ENCODE measurements at regions not wholly inside any gene's neighbourhood (a gene's known extent, or its start where the extent isn't known, plus 50 kb on each side); places are given as distances from the start of the nearest gene placed in this dataset.

DNA sequence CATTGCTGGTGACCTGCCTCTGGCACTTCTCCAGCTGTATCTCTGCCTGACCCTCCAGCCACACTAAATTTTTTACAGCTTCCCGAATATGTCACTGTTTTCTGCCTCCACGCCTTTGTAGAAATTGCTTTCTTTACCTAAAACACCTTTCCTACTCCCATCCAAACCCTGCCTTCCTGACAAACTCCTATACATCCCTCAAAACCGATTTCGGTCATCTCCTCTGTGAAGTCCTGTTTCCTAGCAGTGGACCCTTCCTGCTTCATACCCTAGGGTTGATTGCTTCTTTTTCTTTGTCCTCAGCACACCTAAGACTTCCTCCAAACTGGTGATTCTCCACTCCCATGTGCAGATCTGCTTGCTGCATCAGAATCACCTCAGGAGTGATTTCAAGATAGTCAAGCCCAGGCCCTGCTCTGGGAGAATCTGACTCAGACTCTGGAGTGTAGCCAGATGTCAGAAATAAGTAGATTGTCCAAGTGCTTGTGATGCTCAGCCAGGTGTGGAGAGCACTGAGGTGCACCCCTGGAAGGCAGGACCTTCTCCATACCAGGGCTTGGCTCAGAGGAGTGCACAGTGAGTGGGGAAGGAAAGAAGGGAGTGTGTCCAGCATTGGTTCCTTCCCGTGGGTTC is 184.2 kb downstream of the COPRS start:
- no peaks in the 10 kb centered on the region for H3K9me3 ChIP-seq (ENCODE audit: control insufficient read depth in 1 of 2, low read length in 2 of 2)
- H3K27ac ChIP-seq (ENCODE audit: low read length) = no peak overlapping the region
- H3K27me3 ChIP-seq (ENCODE audit: low read depth, low read length) = no peaks in the 10 kb centered on the region
- no peaks in the 10 kb centered on the region for H3K4me1 ChIP-seq (ENCODE audit: control insufficient read depth in 1 of 2, insufficient read depth in 2 of 2, low read length in 2 of 2)
- H3K4me3 ChIP-seq (ENCODE audit: low read depth in 1 of 2, low read length in 2 of 2) = no peak overlapping the region
- no peaks in the 10 kb centered on the region for H3K36me3 ChIP-seq (ENCODE audit: control insufficient read depth in 1 of 2, insufficient read depth in 2 of 2, low read length in 2 of 2)

GRCh38 chr17:31674305-31674704 is 184.7 kb downstream of the COPRS start:
- no peak overlapping the region for H3K4me3 ChIP-seq (ENCODE audit: low read depth in 1 of 2, low read length in 2 of 2)
- no peaks in the 10 kb centered on the region for H3K27me3 ChIP-seq (ENCODE audit: low read depth, low read length)
- no peaks in the 10 kb centered on the region for H3K36me3 ChIP-seq (ENCODE audit: control insufficient read depth in 1 of 2, insufficient read depth in 2 of 2, low read length in 2 of 2)
- no peaks in the 10 kb centered on the region for H3K4me1 ChIP-seq (ENCODE audit: control insufficient read depth in 1 of 2, insufficient read depth in 2 of 2, low read length in 2 of 2)
- no peaks in the 10 kb centered on the region for H3K9me3 ChIP-seq (ENCODE audit: control insufficient read depth in 1 of 2, low read length in 2 of 2)
- H3K27ac ChIP-seq (ENCODE audit: low read length) = no peak overlapping the region

DNA sequence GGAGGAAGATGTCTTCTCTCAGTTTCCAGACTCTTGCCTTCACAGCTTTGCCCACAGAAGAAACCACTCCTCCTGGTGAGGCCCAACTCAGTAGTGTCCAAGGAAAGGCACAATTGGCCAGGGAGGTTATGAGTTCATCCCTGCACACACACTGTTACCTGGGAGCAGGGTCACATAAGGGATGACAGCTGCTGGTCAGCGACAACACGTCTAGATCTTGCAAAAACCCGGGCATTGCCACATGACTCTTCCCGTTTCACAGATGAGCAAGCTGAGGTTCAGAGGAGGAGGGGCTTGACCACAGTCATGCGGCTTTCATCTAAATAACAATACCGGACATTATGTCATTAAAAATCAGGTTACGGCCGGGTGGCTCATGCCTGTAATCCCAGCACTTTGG is 186.0 kb downstream of the COPRS start:
- Histone ChIP-seq H3K4me1 (ENCODE audit: control insufficient read depth in 1 of 2, insufficient read depth in 2 of 2, low read length in 2 of 2) (no peaks in the 10 kb centered on the region), H3K9me3 (ENCODE audit: control insufficient read depth in 1 of 2, low read length in 2 of 2) (no peaks in the 10 kb centered on the region), H3K27me3 (ENCODE audit: low read depth, low read length) (no peaks in the 10 kb centered on the region), H3K36me3 (ENCODE audit: control insufficient read depth in 1 of 2, insufficient read depth in 2 of 2, low read length in 2 of 2) (no peaks in the 10 kb centered on the region), H3K4me3 (ENCODE audit: low read depth in 1 of 2, low read length in 2 of 2) (no peak overlapping the region), H3K27ac (ENCODE audit: low read length) (no peak overlapping the region)

DNA sequence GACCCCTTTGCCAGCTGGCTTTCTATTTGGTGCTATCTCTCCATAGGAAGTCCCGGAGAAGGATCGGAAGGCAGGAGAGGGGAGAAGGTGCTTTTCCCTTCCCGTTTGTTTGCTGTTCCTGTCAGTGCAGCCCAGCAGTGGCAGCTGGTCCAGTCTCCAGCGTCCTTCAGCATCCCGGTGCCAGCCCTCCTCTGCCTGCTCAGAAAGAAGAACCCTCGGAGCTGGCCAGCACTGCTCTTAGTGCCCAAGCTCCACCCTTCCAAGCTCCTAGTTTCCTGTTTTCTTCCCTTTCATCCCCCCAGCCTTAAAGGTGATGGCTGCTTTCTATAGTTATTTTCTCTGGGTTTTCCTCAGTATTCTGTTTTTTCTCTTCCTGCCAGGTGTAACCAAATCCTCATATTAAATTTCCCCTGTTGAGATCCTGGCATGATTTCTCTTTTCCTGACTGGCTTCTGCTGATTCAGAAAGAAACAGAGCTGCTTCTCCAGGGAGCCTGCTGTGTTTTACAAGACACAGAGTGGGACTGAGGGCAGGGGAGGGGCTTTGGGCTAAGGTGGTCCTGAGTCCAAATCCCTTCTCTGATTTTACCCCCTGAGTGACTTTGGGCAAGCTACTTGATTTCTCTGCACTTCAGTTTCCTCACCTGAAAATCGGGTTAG is 186.8 kb downstream of the COPRS start:
- no peaks in the 10 kb centered on the region for H3K4me1 ChIP-seq (ENCODE audit: control insufficient read depth in 1 of 2, insufficient read depth in 2 of 2, low read length in 2 of 2)
- no peaks in the 10 kb centered on the region for H3K9me3 ChIP-seq (ENCODE audit: control insufficient read depth in 1 of 2, low read length in 2 of 2)
- H3K27ac ChIP-seq (ENCODE audit: low read length) = no peak overlapping the region
- H3K36me3 ChIP-seq (ENCODE audit: control insufficient read depth in 1 of 2, insufficient read depth in 2 of 2, low read length in 2 of 2) = no peaks in the 10 kb centered on the region
- no peaks in the 10 kb centered on the region for H3K27me3 ChIP-seq (ENCODE audit: low read depth, low read length)
- no peak overlapping the region for H3K4me3 ChIP-seq (ENCODE audit: low read depth in 1 of 2, low read length in 2 of 2)

DNA sequence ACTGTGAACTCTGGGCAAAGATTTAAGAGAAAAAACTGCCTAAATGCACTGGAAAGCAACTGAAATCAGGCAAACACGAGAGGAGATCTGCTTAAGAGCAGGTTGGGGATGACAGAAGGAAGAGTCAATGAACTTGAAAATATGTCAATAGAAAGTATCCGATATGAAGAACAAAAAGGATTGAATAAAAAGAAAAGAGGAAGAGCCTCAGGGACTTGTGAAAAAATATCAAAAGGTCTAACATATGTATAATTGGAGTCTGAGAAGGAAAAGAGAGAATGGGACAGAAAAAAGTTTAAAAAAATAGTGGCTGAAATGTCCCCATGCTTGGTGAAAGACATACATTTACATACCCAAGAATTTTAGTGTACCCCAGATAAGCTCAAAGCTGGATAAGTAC is 195.5 kb downstream of the COPRS start:
- Histone ChIP-seq H3K4me1 (ENCODE audit: control insufficient read depth in 1 of 2, insufficient read depth in 2 of 2, low read length in 2 of 2) (no peaks in the 10 kb centered on the region), H3K36me3 (ENCODE audit: control insufficient read depth in 1 of 2, insufficient read depth in 2 of 2, low read length in 2 of 2) (no peaks in the 10 kb centered on the region), H3K4me3 (ENCODE audit: low read depth in 1 of 2, low read length in 2 of 2) (peak overlapping the region in 1 of 2 donors; percentile 32), H3K9me3 (ENCODE audit: control insufficient read depth in 1 of 2, low read length in 2 of 2) (peaks cover 11 to 20% of the 10 kb centered on the region in 2 donors), H3K27me3 (ENCODE audit: low read depth, low read length) (no peaks in the 10 kb centered on the region), H3K27ac (ENCODE audit: low read length) (no peak overlapping the region)

DNA sequence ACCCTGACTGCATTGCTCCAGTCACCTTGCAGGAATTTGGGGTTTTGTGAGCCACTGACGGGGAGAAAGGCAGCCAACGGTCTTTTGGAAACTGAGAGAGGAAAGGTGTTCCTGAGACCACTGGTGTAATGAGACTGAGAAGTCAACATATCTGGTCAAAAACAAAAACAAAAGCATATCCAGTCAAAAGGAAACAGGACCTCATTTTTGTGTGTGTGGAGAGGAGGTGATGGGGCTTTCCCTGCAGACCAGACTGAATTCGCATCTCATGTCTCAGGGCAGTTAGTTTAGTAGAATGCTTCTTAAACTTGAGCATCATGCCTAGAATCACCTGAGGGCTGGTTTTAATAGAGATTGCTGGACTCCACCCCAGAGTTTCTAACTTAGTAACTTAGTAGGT is 198.4 kb downstream of the COPRS start:
- no peak overlapping the region for H3K4me3 ChIP-seq (ENCODE audit: low read depth in 1 of 2, low read length in 2 of 2)
- H3K27me3 ChIP-seq (ENCODE audit: low read depth, low read length) = no peaks in the 10 kb centered on the region
- no peak overlapping the region for H3K27ac ChIP-seq (ENCODE audit: low read length)
- H3K9me3 ChIP-seq (ENCODE audit: control insufficient read depth in 1 of 2, low read length in 2 of 2) = peaks cover 11 to 16% of the 10 kb centered on the region in 2 donors
- no peaks in the 10 kb centered on the region for H3K36me3 ChIP-seq (ENCODE audit: control insufficient read depth in 1 of 2, insufficient read depth in 2 of 2, low read length in 2 of 2)
- H3K4me1 ChIP-seq (ENCODE audit: control insufficient read depth in 1 of 2, insufficient read depth in 2 of 2, low read length in 2 of 2) = no peaks in the 10 kb centered on the region

DNA sequence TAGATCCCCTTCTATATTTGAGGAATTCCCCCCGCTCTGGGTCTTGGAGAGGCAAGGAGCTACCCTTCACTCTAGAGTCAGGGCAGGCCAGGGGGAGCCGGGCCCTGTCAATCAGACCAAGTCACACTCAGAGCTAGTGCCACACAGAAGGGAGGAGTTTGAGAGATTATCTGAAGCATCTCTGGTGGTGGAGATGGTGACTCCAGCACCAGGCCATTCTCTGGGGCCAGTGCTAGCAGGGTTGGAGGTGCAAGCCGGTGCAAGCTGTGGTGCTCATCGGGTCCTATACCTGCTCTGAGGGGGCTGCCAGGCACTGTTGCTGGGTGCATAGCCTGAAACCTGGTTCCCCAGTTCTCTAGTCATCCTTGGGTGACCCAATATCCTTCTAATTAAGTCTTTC is 201.2 kb downstream of the COPRS start:
- Histone ChIP-seq H3K4me1 (ENCODE audit: control insufficient read depth in 1 of 2, insufficient read depth in 2 of 2, low read length in 2 of 2) (no peaks in the 10 kb centered on the region), H3K36me3 (ENCODE audit: control insufficient read depth in 1 of 2, insufficient read depth in 2 of 2, low read length in 2 of 2) (no peaks in the 10 kb centered on the region), H3K4me3 (ENCODE audit: low read depth in 1 of 2, low read length in 2 of 2) (no peak overlapping the region), H3K27ac (ENCODE audit: low read length) (no peak overlapping the region), H3K27me3 (ENCODE audit: low read depth, low read length) (no peaks in the 10 kb centered on the region), H3K9me3 (ENCODE audit: control insufficient read depth in 1 of 2, low read length in 2 of 2) (peaks cover 1 to 3% of the 10 kb centered on the region in 2 donors)

GRCh38 chr17:31654936-31655335 is 204.1 kb downstream of the COPRS start:
- no peaks in the 10 kb centered on the region for H3K9me3 ChIP-seq (ENCODE audit: control insufficient read depth in 1 of 2, low read length in 2 of 2)
- H3K36me3 ChIP-seq (ENCODE audit: control insufficient read depth in 1 of 2, insufficient read depth in 2 of 2, low read length in 2 of 2) = no peaks in the 10 kb centered on the region
- H3K4me1 ChIP-seq (ENCODE audit: control insufficient read depth in 1 of 2, insufficient read depth in 2 of 2, low read length in 2 of 2) = peaks cover 0 to 7% of the 10 kb centered on the region in 2 donors
- H3K27ac ChIP-seq (ENCODE audit: low read length) = no peak overlapping the region
- no peaks in the 10 kb centered on the region for H3K27me3 ChIP-seq (ENCODE audit: low read depth, low read length)
- H3K4me3 ChIP-seq (ENCODE audit: low read depth in 1 of 2, low read length in 2 of 2) = no peak overlapping the region

GRCh38 chr17:31653691-31654090 is 205.4 kb downstream of the COPRS start:
- Histone ChIP-seq H3K36me3 (ENCODE audit: control insufficient read depth in 1 of 2, insufficient read depth in 2 of 2, low read length in 2 of 2) (no peaks in the 10 kb centered on the region), H3K4me3 (ENCODE audit: low read depth in 1 of 2, low read length in 2 of 2) (no peak overlapping the region), H3K4me1 (ENCODE audit: control insufficient read depth in 1 of 2, insufficient read depth in 2 of 2, low read length in 2 of 2) (peaks cover 0 to 7% of the 10 kb centered on the region in 2 donors), H3K27ac (ENCODE audit: low read length) (no peak overlapping the region), H3K27me3 (ENCODE audit: low read depth, low read length) (no peaks in the 10 kb centered on the region), H3K9me3 (ENCODE audit: control insufficient read depth in 1 of 2, low read length in 2 of 2) (no peaks in the 10 kb centered on the region)

DNA sequence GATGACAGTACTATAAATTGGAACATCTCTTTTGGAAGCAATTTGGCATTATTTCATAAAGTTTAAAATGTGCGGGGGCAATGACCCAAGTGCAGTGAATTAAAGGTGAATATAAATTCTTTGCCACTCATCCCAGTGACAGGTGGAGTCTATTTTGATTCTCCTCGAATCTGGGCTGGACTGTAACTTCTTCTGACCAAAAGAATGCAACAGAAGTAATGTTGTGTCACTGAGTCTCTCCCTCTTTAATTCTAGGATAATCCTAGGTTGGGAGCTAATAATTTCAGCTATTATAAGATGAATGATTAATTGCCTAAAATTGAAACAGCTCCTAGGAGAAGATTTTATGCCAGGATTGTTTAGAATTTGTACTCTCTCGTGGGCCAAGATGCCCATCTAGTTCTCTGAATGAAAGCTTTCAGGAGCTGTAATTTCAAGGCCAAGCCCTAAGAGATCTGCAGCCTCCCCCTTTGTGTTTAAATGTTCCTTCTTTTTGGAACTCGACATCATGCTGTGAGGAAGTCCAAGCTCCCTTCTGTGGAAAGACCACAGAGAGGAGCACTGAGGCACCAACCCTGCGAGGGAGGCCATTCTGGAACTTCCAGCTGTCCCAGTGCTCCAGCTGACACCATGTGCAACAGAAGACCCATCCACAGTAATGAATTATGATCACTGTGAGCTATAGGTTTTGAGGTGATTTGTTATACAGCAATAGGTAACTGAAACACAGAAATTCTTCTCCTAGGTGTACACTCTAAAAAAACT is 208.1 kb downstream of the COPRS start:
- H3K4me3 ChIP-seq (ENCODE audit: low read depth in 1 of 2, low read length in 2 of 2) = no peak overlapping the region
- no peaks in the 10 kb centered on the region for H3K36me3 ChIP-seq (ENCODE audit: control insufficient read depth in 1 of 2, insufficient read depth in 2 of 2, low read length in 2 of 2)
- peaks cover 0 to 8% of the 10 kb centered on the region in 2 donors for H3K9me3 ChIP-seq (ENCODE audit: control insufficient read depth in 1 of 2, low read length in 2 of 2)

GRCh38 chr17:31649302-31649701 is 209.7 kb downstream of the COPRS start:
- H3K27ac ChIP-seq (ENCODE audit: low read length) = no peak overlapping the region
- peaks cover 0 to 7% of the 10 kb centered on the region in 2 donors for H3K4me1 ChIP-seq (ENCODE audit: control insufficient read depth in 1 of 2, insufficient read depth in 2 of 2, low read length in 2 of 2)
- peaks cover 0 to 15% of the 10 kb centered on the region in 2 donors for H3K9me3 ChIP-seq (ENCODE audit: control insufficient read depth in 1 of 2, low read length in 2 of 2)
- H3K27me3 ChIP-seq (ENCODE audit: low read depth, low read length) = no peaks in the 10 kb centered on the region
- no peaks in the 10 kb centered on the region for H3K36me3 ChIP-seq (ENCODE audit: control insufficient read depth in 1 of 2, insufficient read depth in 2 of 2, low read length in 2 of 2)
- H3K4me3 ChIP-seq (ENCODE audit: low read depth in 1 of 2, low read length in 2 of 2) = no peak overlapping the region

More for the DNA sequence above, 208.1 kb downstream of the COPRS start:
- Histone ChIP-seq H3K4me1 (ENCODE audit: control insufficient read depth in 1 of 2, insufficient read depth in 2 of 2, low read length in 2 of 2) (peaks cover 0 to 7% of the 10 kb centered on the region in 2 donors), H3K27me3 (ENCODE audit: low read depth, low read length) (no peaks in the 10 kb centered on the region), H3K27ac (ENCODE audit: low read length) (no peak overlapping the region)

Data from muscle layer of duodenum (tissue), 2 donors.